Skeletal muscle satellite cell (primary cell): ENCODE measurements at regions not wholly inside any gene's neighbourhood (a gene's known extent, or its start where the extent isn't known, plus 50 kb on each side); places are given as distances from the start of the nearest gene placed in this dataset.

Source experiments
- H3K27me3 ChIP-seq: 2 replicates; pipeline ENCODE4 v1.7.0; 2013; ENCODE audit warnings: low read length; ENCODE audit not compliant: control insufficient read depth, insufficient read depth
- H3K36me3 ChIP-seq: 2 replicates; pipeline ENCODE4 v1.7.0; 2013; ENCODE audit warnings: mild to moderate bottlenecking, control low read depth, low read length; ENCODE audit not compliant: insufficient read depth
- H3K4me1 ChIP-seq: 2 replicates; pipeline ENCODE4 v1.7.0; 2013; ENCODE audit warnings: low read length; ENCODE audit not compliant: control insufficient read depth, insufficient read depth
- H3K4me2 ChIP-seq: 2 replicates; pipeline ENCODE4 v1.7.0; 2013; ENCODE audit warnings: mild to moderate bottlenecking, low read length
- H3K4me3 ChIP-seq: 2 replicates; pipeline ENCODE4 v1.7.0; 2013; ENCODE audit warnings: low read length
- H3K9ac ChIP-seq: 2 replicates; pipeline ENCODE4 v1.7.0; 2013; ENCODE audit warnings: mild to moderate bottlenecking, low read depth, low read length, moderate library complexity
- H3K9me3 ChIP-seq: replicated peaks from 2 replicates; pipeline ENCODE4 v1.7.0; 2013; ENCODE audit warnings: mild to moderate bottlenecking, control low read depth, low read length

DNA sequence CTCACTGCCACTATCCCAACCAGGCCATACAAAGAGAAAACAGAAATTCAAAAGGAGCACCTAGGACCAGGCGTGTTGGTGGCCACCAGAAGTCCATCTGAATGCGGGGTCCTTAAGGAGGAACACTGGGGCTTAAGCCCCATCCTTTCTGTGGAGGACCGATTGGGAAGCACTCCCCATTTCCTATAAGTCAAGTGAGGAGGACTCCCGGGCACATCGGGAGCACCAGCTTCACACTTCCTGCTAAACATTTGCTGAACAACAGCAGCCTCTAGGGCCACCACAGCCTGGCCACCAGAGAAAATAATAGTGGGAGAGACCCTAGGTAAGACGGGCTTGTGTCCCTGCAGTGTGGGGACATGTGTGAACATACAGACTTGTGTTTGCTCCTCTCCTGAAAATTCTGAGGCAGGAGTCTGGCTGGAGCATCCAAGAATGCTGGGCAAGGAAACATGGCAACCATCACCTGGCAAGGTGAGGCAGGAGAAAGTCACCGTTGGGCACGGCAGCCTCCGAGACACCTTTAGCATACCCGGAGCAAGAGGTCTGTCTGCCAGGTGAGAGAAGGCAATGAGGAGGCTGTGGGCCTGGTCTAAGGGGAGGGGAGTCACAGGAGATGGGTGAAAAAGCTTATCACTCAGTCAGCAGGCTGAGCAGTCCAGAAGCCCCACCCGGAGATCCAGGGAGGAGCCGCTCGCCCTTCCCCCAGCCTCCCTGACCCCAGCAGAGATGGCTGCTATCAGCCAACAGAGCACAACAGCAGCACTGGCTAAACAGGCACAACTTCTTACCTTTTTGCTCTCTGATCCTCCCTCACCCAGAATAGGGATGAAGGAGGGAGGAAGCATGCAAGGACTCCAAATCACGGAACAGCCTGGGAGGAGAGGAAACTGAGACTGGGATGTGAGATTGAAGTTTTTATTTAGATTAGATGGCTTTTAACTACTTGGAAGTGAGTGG lies 282.3 kb downstream of the EIPR1 start:
- Histone ChIP-seq H3K4me1 (no peaks in the 10 kb centered on the region), H3K4me2 (no peak overlapping the region), H3K4me3 (no peak overlapping the region), H3K9me3 (no peaks in the 10 kb centered on the region), H3K9ac (no peak overlapping the region), H3K27me3 (no peaks in the 10 kb centered on the region), H3K36me3 (no peaks in the 10 kb centered on the region)

GRCh38 chr2:3094318-3094717 lies 283.3 kb downstream of the EIPR1 start:
- Histone ChIP-seq H3K36me3 (no peaks in the 10 kb centered on the region), H3K9me3 (no peaks in the 10 kb centered on the region), H3K4me3 (no peak overlapping the region), H3K4me1 (no peaks in the 10 kb centered on the region), H3K27me3 (no peaks in the 10 kb centered on the region), H3K4me2 (no peak overlapping the region), H3K9ac (no peak overlapping the region)

DNA sequence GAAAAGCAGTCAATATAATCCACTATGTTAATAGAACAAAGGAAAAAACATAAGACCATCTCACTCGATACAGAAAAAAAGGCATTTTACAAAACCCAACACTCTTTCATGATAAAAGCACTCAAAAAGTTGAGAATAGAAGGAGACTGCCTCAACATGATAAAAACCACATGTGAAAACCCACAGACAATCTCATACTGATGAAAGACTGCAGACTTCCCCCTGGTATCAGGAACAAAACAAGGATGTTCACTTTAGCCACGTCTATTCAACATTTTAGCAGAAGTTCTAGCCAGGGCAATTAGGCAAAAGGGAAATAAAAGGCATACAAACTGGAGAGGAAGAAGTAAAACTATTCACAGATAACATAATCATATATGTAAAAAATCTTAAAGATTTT lies 285.9 kb downstream of the EIPR1 start:
- H3K9me3 ChIP-seq = no peaks in the 10 kb centered on the region
- no peaks in the 10 kb centered on the region for H3K36me3 ChIP-seq
- H3K27me3 ChIP-seq = no peaks in the 10 kb centered on the region
- no peak overlapping the region for H3K4me3 ChIP-seq
- no peak overlapping the region for H3K4me2 ChIP-seq
- no peak overlapping the region for H3K9ac ChIP-seq
- no peaks in the 10 kb centered on the region for H3K4me1 ChIP-seq

- Histone ChIP-seq H3K4me2 (no peak overlapping the region), H3K27me3 (no peaks in the 10 kb centered on the region), H3K36me3 (no peaks in the 10 kb centered on the region), H3K4me3 (no peak overlapping the region), H3K4me1 (no peaks in the 10 kb centered on the region), H3K9ac (no peak overlapping the region), H3K9me3 (no peaks in the 10 kb centered on the region)
Observed at GRCh38 chr2:3082705-3083104, 294.9 kb downstream of the EIPR1 start.

- no peaks in the 10 kb centered on the region for H3K4me1 ChIP-seq
- H3K9me3 ChIP-seq = peaks cover 3% of the 10 kb centered on the region
- H3K36me3 ChIP-seq = no peaks in the 10 kb centered on the region
- no peak overlapping the region for H3K4me2 ChIP-seq
- H3K27me3 ChIP-seq = no peaks in the 10 kb centered on the region
- no peak overlapping the region for H3K4me3 ChIP-seq
- no peak overlapping the region for H3K9ac ChIP-seq
Observed at GRCh38 chr2:3079959-3080948, 297.4 kb downstream of the EIPR1 start.

DNA sequence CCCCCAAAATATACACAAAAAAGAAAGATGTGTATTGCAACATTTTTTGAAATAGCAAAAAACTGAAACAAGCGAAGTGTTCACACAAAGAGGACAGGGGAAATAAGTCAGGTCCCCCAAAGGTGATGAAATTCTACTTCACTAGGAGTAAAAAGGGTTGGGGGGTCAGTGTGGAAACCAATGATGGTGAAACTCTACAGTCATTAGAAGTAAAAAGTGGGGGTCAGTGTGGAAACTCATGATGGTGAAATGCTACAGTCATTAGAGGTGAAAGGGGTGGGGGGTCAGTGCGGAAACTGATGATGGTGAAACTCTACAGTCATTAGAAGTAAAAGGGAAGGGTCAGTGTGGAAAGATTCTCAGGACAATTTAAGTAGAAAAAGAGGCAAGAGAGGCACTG lies 298.2 kb downstream of the EIPR1 start:
- no peak overlapping the region for H3K4me3 ChIP-seq
- H3K27me3 ChIP-seq = no peaks in the 10 kb centered on the region
- H3K9me3 ChIP-seq = peaks cover 8% of the 10 kb centered on the region
- H3K4me1 ChIP-seq = no peaks in the 10 kb centered on the region
- H3K36me3 ChIP-seq = no peaks in the 10 kb centered on the region
- H3K9ac ChIP-seq = no peak overlapping the region
- no peak overlapping the region for H3K4me2 ChIP-seq

DNA sequence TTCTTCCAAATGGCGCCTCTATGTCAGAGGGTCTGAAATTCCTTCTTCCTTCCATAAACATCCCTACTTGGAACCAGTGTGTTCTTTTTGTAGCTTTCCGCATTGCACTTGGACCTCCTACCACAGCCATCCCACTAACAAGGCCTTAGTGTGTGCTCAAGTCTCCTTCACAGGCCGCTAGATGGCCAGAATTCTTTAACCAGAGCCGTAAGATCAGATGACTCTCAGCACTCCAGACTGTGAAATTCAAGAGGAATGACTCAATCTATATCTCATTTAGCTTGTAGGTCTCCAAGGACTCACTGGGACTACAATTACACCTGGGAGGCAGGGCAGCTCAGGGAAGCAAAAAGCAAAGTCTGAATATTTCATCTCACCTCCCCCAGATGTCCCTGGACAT lies 298.9 kb downstream of the EIPR1 start:
- Histone ChIP-seq H3K9ac (no peak overlapping the region), H3K9me3 (peaks cover 8% of the 10 kb centered on the region), H3K4me3 (no peak overlapping the region), H3K4me2 (no peak overlapping the region), H3K4me1 (no peaks in the 10 kb centered on the region), H3K27me3 (no peaks in the 10 kb centered on the region), H3K36me3 (no peaks in the 10 kb centered on the region)

DNA sequence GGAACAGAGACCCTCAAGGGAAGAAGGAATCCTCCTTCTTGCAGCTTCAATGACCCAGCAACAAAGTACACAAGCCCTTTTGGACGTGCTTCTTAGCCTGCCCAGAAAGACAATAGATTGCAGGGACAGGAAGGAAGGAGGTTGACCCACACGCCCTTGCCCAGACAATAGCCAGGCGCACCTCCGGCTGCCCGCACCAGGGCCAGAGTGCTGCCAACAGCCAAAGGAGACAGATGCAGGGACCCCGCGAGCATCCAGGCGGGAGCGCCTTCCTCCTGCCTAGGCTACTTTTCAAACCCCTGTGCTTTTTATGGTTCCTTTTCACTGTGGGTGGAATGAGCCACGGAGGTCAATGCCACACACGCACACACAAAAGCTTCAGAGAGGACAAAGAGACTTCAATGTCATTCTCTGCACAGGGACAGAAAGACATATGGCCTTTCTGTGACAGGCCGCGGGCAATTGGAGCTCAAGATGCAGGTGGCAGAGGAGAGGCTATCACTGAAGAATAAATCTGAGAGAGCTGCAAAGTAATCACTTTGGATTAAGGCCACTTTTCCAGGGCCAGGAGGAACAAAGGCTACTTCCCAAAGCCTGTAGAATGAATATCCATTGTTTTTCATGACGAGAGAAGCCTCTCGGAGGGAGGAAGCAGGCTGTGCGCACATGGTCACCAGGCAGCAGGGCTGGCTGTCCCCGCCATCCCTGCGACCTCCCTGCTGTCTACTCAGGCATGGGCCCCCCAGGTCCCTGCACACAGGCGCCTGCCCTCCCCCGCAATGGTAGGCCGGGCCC lies 300.6 kb downstream of the EIPR1 start:
- no peaks in the 10 kb centered on the region for H3K4me1 ChIP-seq
- peaks cover 8% of the 10 kb centered on the region for H3K9me3 ChIP-seq

DNA sequence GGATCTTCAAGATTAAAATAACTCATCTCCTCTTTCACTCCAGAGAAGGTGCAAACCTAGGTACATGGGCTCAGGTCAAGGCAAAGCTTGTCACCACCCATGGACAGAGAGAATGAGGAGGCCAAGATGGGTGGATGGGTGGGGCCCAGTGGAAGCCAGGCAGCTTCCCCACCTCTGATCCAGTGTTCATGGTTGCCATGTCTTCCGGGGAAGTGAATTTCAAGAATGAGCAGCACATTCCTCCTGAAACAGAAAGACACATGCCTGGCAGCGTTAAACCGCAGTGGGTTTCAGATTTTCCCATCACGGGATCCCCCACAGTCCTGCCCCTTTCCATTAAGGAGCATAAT lies 301.7 kb downstream of the EIPR1 start:
- Histone ChIP-seq H3K4me2 (no peak overlapping the region), H3K36me3 (no peaks in the 10 kb centered on the region), H3K4me1 (no peaks in the 10 kb centered on the region), H3K9ac (no peak overlapping the region), H3K9me3 (peaks cover 8% of the 10 kb centered on the region), H3K4me3 (no peak overlapping the region), H3K27me3 (no peaks in the 10 kb centered on the region)

More for the DNA sequence above, 300.6 kb downstream of the EIPR1 start:
- Histone ChIP-seq H3K27me3 (no peaks in the 10 kb centered on the region), H3K36me3 (no peaks in the 10 kb centered on the region), H3K4me2 (no peak overlapping the region), H3K4me3 (no peak overlapping the region), H3K9ac (no peak overlapping the region)

- Histone ChIP-seq H3K4me2 (no peak overlapping the region), H3K9ac (no peak overlapping the region), H3K27me3 (no peaks in the 10 kb centered on the region), H3K4me1 (no peaks in the 10 kb centered on the region), H3K36me3 (no peaks in the 10 kb centered on the region), H3K9me3 (peaks cover 8% of the 10 kb centered on the region), H3K4me3 (no peak overlapping the region)
Observed at GRCh38 chr2:3075316-3075990, 302.2 kb downstream of the EIPR1 start.
